Memory B cell (primary cell): ENCODE measurements at regions not wholly inside any gene's neighbourhood (a gene's known extent, or its start where the extent isn't known, plus 50 kb on each side); places are given as distances from the start of the nearest gene placed in this dataset.

Experiments used
- ATAC-seq: fragments of 150-1000 bp; cut with Tn5 transposase; 2 replicates; pipeline ENCODE4 v1.10.0; 2021; ENCODE audit warnings: low read depth, mild to moderate bottlenecking, moderate library complexity
- DNase-seq, 2 donors: peaks; one replicate each; pipeline ENCODE4 v3.0.0; 2022; ENCODE audit warnings: low spot score in 2 of 2
- H3K27ac Mint-ChIP-seq: one replicate; pipeline ENCODE4 v1.8.0; 2022; ENCODE audit warnings: mild to moderate bottlenecking, moderate library complexity, mixed read lengths
- H3K27me3 Mint-ChIP-seq: one replicate; pipeline ENCODE4 v1.8.0; 2022; ENCODE audit warnings: mixed read lengths
- H3K36me3 Mint-ChIP-seq: one replicate; pipeline ENCODE4 v1.8.0; 2022; ENCODE audit warnings: mild to moderate bottlenecking, mixed read lengths
- H3K4me1 Mint-ChIP-seq: one replicate; pipeline ENCODE4 v1.8.0; 2022; ENCODE audit warnings: mixed read lengths
- H3K4me3 Mint-ChIP-seq: one replicate; pipeline ENCODE4 v1.8.0; 2022; ENCODE audit warnings: mild to moderate bottlenecking, moderate library complexity, mixed read lengths
- H3K9me3 Mint-ChIP-seq: one replicate; pipeline ENCODE4 v1.8.0; 2022; ENCODE audit warnings: mixed read lengths

- Mint-ChIP-seq H3K4me3 (no peak overlapping the region), H3K27me3 (no peaks in the 10 kb centered on the region)
Observed at GRCh38 chr6:98136333-98136732, 698.0 kb upstream of the POU3F2 start.

GRCh38 chr6:98137391-98137790 lies 697.0 kb upstream of the POU3F2 start:
- Mint-ChIP-seq H3K4me3 (no peak overlapping the region), H3K4me1 (no peaks in the 10 kb centered on the region), H3K9me3 (peaks cover 6% of the 10 kb centered on the region), H3K27me3 (no peaks in the 10 kb centered on the region), H3K36me3 (no peaks in the 10 kb centered on the region), H3K27ac (no peak overlapping the region)
- ATAC-seq (no peak), DNase-seq (no peak)

More at GRCh38 chr6:98136333-98136732, 698.0 kb upstream of the POU3F2 start:
- H3K36me3 Mint-ChIP-seq: no peaks in the 10 kb centered on the region
- no peaks in the 10 kb centered on the region for H3K4me1 Mint-ChIP-seq
- H3K9me3 Mint-ChIP-seq: peaks cover 2% of the 10 kb centered on the region
- DNase-seq (no peak), ATAC-seq (no peak)
- H3K27ac Mint-ChIP-seq: no peak overlapping the region

GRCh38 chr6:98142839-98143238 lies 691.5 kb upstream of the POU3F2 start:
- DNase-seq (no peak), ATAC-seq (no peak)
- Mint-ChIP-seq H3K36me3 (peaks cover 2% of the 10 kb centered on the region), H3K27ac (no peak overlapping the region), H3K9me3 (peaks cover 14% of the 10 kb centered on the region), H3K27me3 (no peaks in the 10 kb centered on the region), H3K4me1 (no peaks in the 10 kb centered on the region), H3K4me3 (no peak overlapping the region)

GRCh38 chr6:98146656-98147055 lies 687.7 kb upstream of the POU3F2 start:
- ATAC-seq: no peak
- H3K4me1 Mint-ChIP-seq: no peaks in the 10 kb centered on the region
- H3K27me3 Mint-ChIP-seq: no peaks in the 10 kb centered on the region
- H3K4me3 Mint-ChIP-seq: no peak overlapping the region
- H3K36me3 Mint-ChIP-seq: peaks cover 2% of the 10 kb centered on the region
- DNase-seq: no peak
- no peak overlapping the region for H3K27ac Mint-ChIP-seq
- H3K9me3 Mint-ChIP-seq: peaks cover 12% of the 10 kb centered on the region

- no peaks in the 10 kb centered on the region for H3K4me1 Mint-ChIP-seq
Observed at GRCh38 chr6:98156580-98156979, 677.8 kb upstream of the POU3F2 start.

GRCh38 chr6:98179606-98180005 lies 654.8 kb upstream of the POU3F2 start:
- Mint-ChIP-seq H3K27me3 (no peaks in the 10 kb centered on the region), H3K4me3 (no peak overlapping the region), H3K36me3 (no peaks in the 10 kb centered on the region), H3K9me3 (peaks cover 8% of the 10 kb centered on the region), H3K4me1 (no peaks in the 10 kb centered on the region), H3K27ac (no peak overlapping the region)
- ATAC-seq: no peak
- DNase-seq: no peak

More at GRCh38 chr6:98156580-98156979, 677.8 kb upstream of the POU3F2 start:
- no peak for DNase-seq
- Mint-ChIP-seq H3K27ac (no peak overlapping the region), H3K36me3 (no peaks in the 10 kb centered on the region), H3K9me3 (peaks cover 11% of the 10 kb centered on the region), H3K27me3 (no peaks in the 10 kb centered on the region), H3K4me3 (no peak overlapping the region)
- no peak for ATAC-seq

- ATAC-seq (no peak), DNase-seq (no peak)
- no peaks in the 10 kb centered on the region for H3K4me1 Mint-ChIP-seq
- H3K4me3 Mint-ChIP-seq: no peak overlapping the region
- H3K27ac Mint-ChIP-seq: no peak overlapping the region
- H3K27me3 Mint-ChIP-seq: no peaks in the 10 kb centered on the region
- no peaks in the 10 kb centered on the region for H3K36me3 Mint-ChIP-seq
- peaks cover 5% of the 10 kb centered on the region for H3K9me3 Mint-ChIP-seq
Observed at GRCh38 chr6:98200084-98200483, 634.3 kb upstream of the POU3F2 start.

- Mint-ChIP-seq H3K27ac (no peak overlapping the region), H3K4me3 (no peak overlapping the region), H3K27me3 (no peaks in the 10 kb centered on the region), H3K4me1 (no peaks in the 10 kb centered on the region), H3K9me3 (no peaks in the 10 kb centered on the region), H3K36me3 (no peaks in the 10 kb centered on the region)
- no peak for DNase-seq
- no peak for ATAC-seq
Observed at GRCh38 chr6:98203170-98203806, 631.1 kb upstream of the POU3F2 start.

GRCh38 chr6:98212468-98212867 lies 621.9 kb upstream of the POU3F2 start:
- peaks cover 2% of the 10 kb centered on the region for H3K9me3 Mint-ChIP-seq
- no peaks in the 10 kb centered on the region for H3K36me3 Mint-ChIP-seq
- H3K27me3 Mint-ChIP-seq: no peaks in the 10 kb centered on the region
- no peaks in the 10 kb centered on the region for H3K4me1 Mint-ChIP-seq
- no peak for DNase-seq
- H3K27ac Mint-ChIP-seq: no peak overlapping the region
- no peak overlapping the region for H3K4me3 Mint-ChIP-seq
- no peak for ATAC-seq

GRCh38 chr6:98215531-98215930 lies 618.8 kb upstream of the POU3F2 start:
- H3K27ac Mint-ChIP-seq: no peak overlapping the region

GRCh38 chr6:98230250-98230649 lies 604.1 kb upstream of the POU3F2 start:
- Mint-ChIP-seq H3K9me3 (peaks cover 9% of the 10 kb centered on the region), H3K4me1 (no peaks in the 10 kb centered on the region), H3K27ac (no peak overlapping the region), H3K36me3 (no peaks in the 10 kb centered on the region), H3K27me3 (no peaks in the 10 kb centered on the region), H3K4me3 (no peak overlapping the region)
- ATAC-seq: no peak
- DNase-seq: no peak

More at GRCh38 chr6:98215531-98215930, 618.8 kb upstream of the POU3F2 start:
- no peak for DNase-seq
- Mint-ChIP-seq H3K9me3 (peaks cover 2% of the 10 kb centered on the region), H3K27me3 (no peaks in the 10 kb centered on the region), H3K36me3 (no peaks in the 10 kb centered on the region), H3K4me3 (no peak overlapping the region), H3K4me1 (no peaks in the 10 kb centered on the region)
- ATAC-seq: no peak

GRCh38 chr6:98239057-98239456 lies 595.3 kb upstream of the POU3F2 start:
- H3K9me3 Mint-ChIP-seq: peaks cover 10% of the 10 kb centered on the region
- H3K4me3 Mint-ChIP-seq: no peak overlapping the region
- DNase-seq (no peak), ATAC-seq (no peak)
- no peaks in the 10 kb centered on the region for H3K36me3 Mint-ChIP-seq
- no peaks in the 10 kb centered on the region for H3K4me1 Mint-ChIP-seq
- no peaks in the 10 kb centered on the region for H3K27me3 Mint-ChIP-seq
- H3K27ac Mint-ChIP-seq: no peak overlapping the region

GRCh38 chr6:98241630-98242029 lies 592.7 kb upstream of the POU3F2 start:
- H3K9me3 Mint-ChIP-seq: peaks cover 5% of the 10 kb centered on the region
- H3K27me3 Mint-ChIP-seq: no peaks in the 10 kb centered on the region
- H3K4me1 Mint-ChIP-seq: no peaks in the 10 kb centered on the region
- H3K27ac Mint-ChIP-seq: no peak overlapping the region
- H3K36me3 Mint-ChIP-seq: no peaks in the 10 kb centered on the region
- no peak for DNase-seq
- H3K4me3 Mint-ChIP-seq: no peak overlapping the region
- ATAC-seq: no peak

- Mint-ChIP-seq H3K4me1 (no peaks in the 10 kb centered on the region), H3K27ac (no peak overlapping the region), H3K27me3 (no peaks in the 10 kb centered on the region), H3K36me3 (no peaks in the 10 kb centered on the region), H3K4me3 (no peak overlapping the region), H3K9me3 (peaks cover 4% of the 10 kb centered on the region)
- DNase-seq (no peak), ATAC-seq (no peak)
Observed at GRCh38 chr6:98254624-98255023, 579.8 kb upstream of the POU3F2 start.

GRCh38 chr6:98260382-98260781 lies 574.0 kb upstream of the POU3F2 start:
- ATAC-seq (no peak), DNase-seq (no peak)
- Mint-ChIP-seq H3K36me3 (no peaks in the 10 kb centered on the region), H3K27ac (no peak overlapping the region), H3K4me3 (no peak overlapping the region), H3K4me1 (no peaks in the 10 kb centered on the region), H3K9me3 (peaks cover 3% of the 10 kb centered on the region), H3K27me3 (no peaks in the 10 kb centered on the region)
